ENCODE measurements at regions not wholly inside any gene's neighbourhood (a gene's known extent, or its start where the extent isn't known, plus 50 kb on each side); places are given as distances from the start of the nearest gene placed in this dataset.

DNA sequence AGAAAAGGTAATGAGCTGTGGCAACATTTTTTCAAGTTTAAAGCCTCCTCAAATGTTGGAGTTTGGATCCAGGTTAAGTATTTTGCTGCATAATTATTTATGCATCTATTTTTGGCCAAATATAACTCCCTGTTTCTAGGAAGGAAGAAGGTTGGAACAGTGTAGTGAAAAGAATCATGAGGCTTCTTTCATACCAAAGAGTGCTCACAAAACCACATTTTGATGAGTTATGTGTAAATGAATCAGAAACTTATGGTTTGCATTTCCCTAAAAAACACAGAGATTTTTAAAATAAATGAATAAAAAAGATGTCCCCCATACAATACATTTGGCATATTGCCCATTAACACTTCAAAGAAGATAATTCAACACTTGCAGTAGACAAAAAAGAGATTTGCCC, 246.9 kb upstream of the PRDM1 start:
- H3K27ac ChIP-seq = no peak overlapping the region
- H3K79me2 ChIP-seq (ENCODE audit: low read depth) = no peaks in the 10 kb centered on the region
- H3K4me2 ChIP-seq = no peak overlapping the region
- no peaks in the 10 kb centered on the region for H4K20me1 ChIP-seq (ENCODE audit: low read depth)
- H3K4me3 ChIP-seq = no peak overlapping the region
- no peak for DNase-seq (ENCODE audit: low spot score)
- TF ChIP-seq EZH2 (IDR thresholded peaks at IDR 0.05) (no peak), EZH2phosphoT487 (IDR thresholded peaks at IDR 0.05) (no peak)
- TF ChIP-seq, protein P1, sequence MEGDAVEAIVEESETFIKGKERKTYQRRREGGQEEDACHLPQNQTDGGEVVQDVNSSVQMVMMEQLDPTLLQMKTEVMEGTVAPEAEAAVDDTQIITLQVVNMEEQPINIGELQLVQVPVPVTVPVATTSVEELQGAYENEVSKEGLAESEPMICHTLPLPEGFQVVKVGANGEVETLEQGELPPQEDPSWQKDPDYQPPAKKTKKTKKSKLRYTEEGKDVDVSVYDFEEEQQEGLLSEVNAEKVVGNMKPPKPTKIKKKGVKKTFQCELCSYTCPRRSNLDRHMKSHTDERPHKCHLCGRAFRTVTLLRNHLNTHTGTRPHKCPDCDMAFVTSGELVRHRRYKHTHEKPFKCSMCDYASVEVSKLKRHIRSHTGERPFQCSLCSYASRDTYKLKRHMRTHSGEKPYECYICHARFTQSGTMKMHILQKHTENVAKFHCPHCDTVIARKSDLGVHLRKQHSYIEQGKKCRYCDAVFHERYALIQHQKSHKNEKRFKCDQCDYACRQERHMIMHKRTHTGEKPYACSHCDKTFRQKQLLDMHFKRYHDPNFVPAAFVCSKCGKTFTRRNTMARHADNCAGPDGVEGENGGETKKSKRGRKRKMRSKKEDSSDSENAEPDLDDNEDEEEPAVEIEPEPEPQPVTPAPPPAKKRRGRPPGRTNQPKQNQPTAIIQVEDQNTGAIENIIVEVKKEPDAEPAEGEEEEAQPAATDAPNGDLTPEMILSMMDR (IDR thresholded peaks at IDR 0.05) = no peak
- peaks cover 6% of the 10 kb centered on the region for H3K4me1 ChIP-seq
- Mint-ChIP-seq H3K36me3 (no peaks in the 10 kb centered on the region), H3K4me3 (no peak overlapping the region), H3K27me3 (ENCODE audit: insufficient read depth, low read depth) (peaks cover 1% of the 10 kb centered on the region), H3K9me3 (peaks cover 5% of the 10 kb centered on the region), H3K27ac (no peak overlapping the region), H3K4me1 (peaks cover 10% of the 10 kb centered on the region)
- H3K9me3 ChIP-seq (ENCODE audit: low read depth) = no peaks in the 10 kb centered on the region
- no peak overlapping the region for H2AFZ ChIP-seq (replicated peaks)
- no peaks in the 10 kb centered on the region for H3K27me3 ChIP-seq
- H3K36me3 ChIP-seq = no peaks in the 10 kb centered on the region
- H3F3A ChIP-seq (ENCODE audit: low read depth) = no peaks in the 10 kb centered on the region
- no peak overlapping the region for H3K9ac ChIP-seq

DNA sequence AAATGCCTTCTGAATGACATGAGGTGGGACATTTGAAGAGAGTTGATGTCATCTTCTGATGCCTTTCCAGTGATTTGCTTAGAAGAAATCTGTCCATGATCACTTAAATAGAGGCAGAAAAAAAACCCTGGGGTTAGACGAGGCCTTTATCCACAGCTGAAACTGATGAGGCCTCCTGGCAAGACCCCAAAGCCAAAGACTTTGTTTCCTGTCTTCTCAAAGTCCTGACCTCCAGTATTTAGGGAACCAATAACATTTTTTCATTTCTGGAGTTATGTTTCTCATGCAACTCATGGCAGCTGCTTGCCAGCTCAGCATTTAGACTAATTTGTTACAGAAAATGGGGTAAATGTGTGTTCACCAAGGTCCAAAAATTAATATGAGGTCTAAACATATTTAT, 248.0 kb upstream of the PRDM1 start:
- no peak overlapping the region for H3K27ac Mint-ChIP-seq
- Histone ChIP-seq H2AFZ (replicated peaks) (no peak overlapping the region), H3K36me3 (no peaks in the 10 kb centered on the region), H3K4me2 (no peak overlapping the region), H3K27ac (no peak overlapping the region), H3K79me2 (ENCODE audit: low read depth) (no peaks in the 10 kb centered on the region), H3K9ac (no peak overlapping the region), H3K27me3 (no peaks in the 10 kb centered on the region), H3K9me3 (ENCODE audit: low read depth) (no peaks in the 10 kb centered on the region), H4K20me1 (ENCODE audit: low read depth) (no peaks in the 10 kb centered on the region), H3K4me1 (peaks cover 3% of the 10 kb centered on the region), H3F3A (ENCODE audit: low read depth) (no peaks in the 10 kb centered on the region), H3K4me3 (no peak overlapping the region)
- no peak overlapping the region for H3K4me3 Mint-ChIP-seq
- no peaks in the 10 kb centered on the region for H3K36me3 Mint-ChIP-seq
- H3K9me3 Mint-ChIP-seq = peaks cover 3% of the 10 kb centered on the region
- no peaks in the 10 kb centered on the region for H3K27me3 Mint-ChIP-seq (ENCODE audit: insufficient read depth, low read depth)
- DNase-seq (ENCODE audit: low spot score) = no peak
- H3K4me1 Mint-ChIP-seq = peaks cover 4% of the 10 kb centered on the region
- TF ChIP-seq EZH2phosphoT487 (IDR thresholded peaks at IDR 0.05) (no peak), EZH2 (IDR thresholded peaks at IDR 0.05) (no peak)
- TF ChIP-seq, protein P1 (IDR thresholded peaks at IDR 0.05) = no peak

DNA sequence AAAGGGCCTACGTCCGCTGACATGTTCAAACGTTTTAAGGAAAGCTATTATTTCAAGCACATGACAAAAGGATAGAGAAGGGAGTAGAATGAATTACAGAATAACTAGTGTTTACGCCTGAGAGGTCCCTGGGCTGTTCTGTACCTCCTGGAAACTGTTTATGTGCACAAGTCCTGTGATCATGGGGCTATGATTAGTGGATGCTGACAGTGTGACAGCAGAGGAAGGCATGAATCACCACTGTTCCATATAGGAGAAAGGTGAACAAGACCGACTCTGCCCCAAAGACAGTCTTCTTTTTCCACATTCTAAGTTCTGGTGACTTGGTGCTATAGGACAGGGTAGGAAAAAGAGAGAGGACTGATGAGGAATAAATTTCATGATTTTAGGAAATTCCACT, 249.2 kb upstream of the PRDM1 start:
- TF ChIP-seq EZH2phosphoT487 (IDR thresholded peaks at IDR 0.05) (no peak), EZH2 (IDR thresholded peaks at IDR 0.05) (no peak)
- TF ChIP-seq, protein P1 (IDR thresholded peaks at IDR 0.05) = no peak
- Mint-ChIP-seq H3K9me3 (no peaks in the 10 kb centered on the region), H3K4me1 (peaks cover 11% of the 10 kb centered on the region), H3K27me3 (ENCODE audit: insufficient read depth, low read depth) (no peaks in the 10 kb centered on the region), H3K4me3 (no peak overlapping the region), H3K27ac (no peak overlapping the region), H3K36me3 (no peaks in the 10 kb centered on the region)
- Histone ChIP-seq H3K27ac (no peak overlapping the region), H3K9ac (no peak overlapping the region), H3K27me3 (no peaks in the 10 kb centered on the region), H2AFZ (replicated peaks) (no peak overlapping the region), H3F3A (ENCODE audit: low read depth) (no peaks in the 10 kb centered on the region), H3K4me2 (no peak overlapping the region), H4K20me1 (ENCODE audit: low read depth) (no peaks in the 10 kb centered on the region), H3K4me3 (no peak overlapping the region), H3K36me3 (no peaks in the 10 kb centered on the region), H3K79me2 (ENCODE audit: low read depth) (no peaks in the 10 kb centered on the region), H3K4me1 (peaks cover 3% of the 10 kb centered on the region), H3K9me3 (ENCODE audit: low read depth) (no peaks in the 10 kb centered on the region)
- no peak for DNase-seq (ENCODE audit: low spot score)

All from neural progenitor cell (in vitro differentiated cells).